ENCODE measurements at regions not wholly inside any gene's neighbourhood (a gene's known extent, or its start where the extent isn't known, plus 50 kb on each side); places are given as distances from the start of the nearest gene placed in this dataset.
"Not testable (repeated sequence)": the region's sequence is repeated elsewhere in the genome, so short reads cannot be mapped to it uniquely, and the experiment has no call there.

DNA sequence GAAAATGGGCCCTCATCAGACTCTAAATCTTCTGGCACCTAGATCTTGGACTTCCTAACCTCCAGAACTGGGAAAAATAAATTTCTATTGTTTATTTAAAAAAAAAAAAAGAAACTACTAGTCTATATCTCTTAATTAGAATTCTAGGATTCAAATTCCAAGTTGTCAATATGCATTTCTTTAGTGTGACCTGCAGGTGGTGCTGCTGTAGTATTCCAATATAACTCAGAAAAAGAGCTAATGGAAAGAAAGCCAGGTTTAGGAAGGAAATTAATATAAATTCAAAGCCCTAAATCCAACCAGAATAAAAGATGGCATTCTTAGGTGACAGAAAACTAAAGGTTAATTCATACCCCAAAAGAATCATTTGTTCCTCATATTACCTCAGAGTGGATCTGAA lies 80.0 kb upstream of the NALF2 start:
- Histone ChIP-seq H3K27ac (no peak overlapping the region), H3K27me3 (peaks cover 0 to 3% (median 0%) of the 10 kb centered on the region in 3 donors), H3K4me1 (no peaks in the 10 kb centered on the region), H3K36me3 (no peaks in the 10 kb centered on the region), H3K4me3 (no peak overlapping the region), H3K9me3 (no peaks in the 10 kb centered on the region)
- DNase-seq, result no peak
- TF ChIP-seq, protein P1, sequence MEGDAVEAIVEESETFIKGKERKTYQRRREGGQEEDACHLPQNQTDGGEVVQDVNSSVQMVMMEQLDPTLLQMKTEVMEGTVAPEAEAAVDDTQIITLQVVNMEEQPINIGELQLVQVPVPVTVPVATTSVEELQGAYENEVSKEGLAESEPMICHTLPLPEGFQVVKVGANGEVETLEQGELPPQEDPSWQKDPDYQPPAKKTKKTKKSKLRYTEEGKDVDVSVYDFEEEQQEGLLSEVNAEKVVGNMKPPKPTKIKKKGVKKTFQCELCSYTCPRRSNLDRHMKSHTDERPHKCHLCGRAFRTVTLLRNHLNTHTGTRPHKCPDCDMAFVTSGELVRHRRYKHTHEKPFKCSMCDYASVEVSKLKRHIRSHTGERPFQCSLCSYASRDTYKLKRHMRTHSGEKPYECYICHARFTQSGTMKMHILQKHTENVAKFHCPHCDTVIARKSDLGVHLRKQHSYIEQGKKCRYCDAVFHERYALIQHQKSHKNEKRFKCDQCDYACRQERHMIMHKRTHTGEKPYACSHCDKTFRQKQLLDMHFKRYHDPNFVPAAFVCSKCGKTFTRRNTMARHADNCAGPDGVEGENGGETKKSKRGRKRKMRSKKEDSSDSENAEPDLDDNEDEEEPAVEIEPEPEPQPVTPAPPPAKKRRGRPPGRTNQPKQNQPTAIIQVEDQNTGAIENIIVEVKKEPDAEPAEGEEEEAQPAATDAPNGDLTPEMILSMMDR (IDR thresholded peaks at IDR 0.05 in 4 of 5, conservative IDR thresholded peaks at IDR 0.05 in 1 of 5), result no peak
- no peak for TF ChIP-seq POLR2A (IDR thresholded peaks at IDR 0.05)
- in situ Hi-C loops (cut with MboI; ENCODE audit: low sequenced_read_pairs in 4 of 4) (no loop called here), intact Hi-C loops (cut with DNase I; ENCODE audit: low total_unique reads) (no loop called here)
- ATAC-seq, result no peak

DNA sequence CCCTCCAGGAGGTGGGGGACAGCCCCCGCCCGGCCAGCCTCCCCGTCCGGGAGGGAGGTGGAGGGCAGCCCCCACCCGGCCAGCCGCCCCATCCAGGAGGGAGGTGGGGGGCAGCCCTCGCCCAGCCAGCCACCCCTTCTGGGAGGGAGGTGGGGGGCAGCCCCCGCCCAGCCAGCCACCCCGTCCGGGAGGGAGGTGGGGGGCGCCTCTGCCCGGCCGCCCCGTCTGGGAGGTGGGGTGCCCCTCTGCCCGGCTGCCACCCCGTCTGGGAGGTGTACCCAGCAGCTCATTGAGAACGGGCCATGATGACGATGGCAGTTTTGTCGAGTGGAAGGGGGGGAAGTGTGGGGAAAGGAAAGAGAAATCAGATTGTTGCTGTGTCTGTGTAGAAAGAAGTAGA lies 81.9 kb upstream of the NALF2 start:
- H3K27me3 ChIP-seq; in situ Hi-C loops (cut with MboI; ENCODE audit: low sequenced_read_pairs in 4 of 4); ATAC-seq; H3K9me3 ChIP-seq; intact Hi-C loops (cut with DNase I; ENCODE audit: low total_unique reads); H3K36me3 ChIP-seq; DNase-seq; H3K27ac ChIP-seq; H3K4me1 ChIP-seq; H3K4me3 ChIP-seq: not testable (repeated sequence)

DNA sequence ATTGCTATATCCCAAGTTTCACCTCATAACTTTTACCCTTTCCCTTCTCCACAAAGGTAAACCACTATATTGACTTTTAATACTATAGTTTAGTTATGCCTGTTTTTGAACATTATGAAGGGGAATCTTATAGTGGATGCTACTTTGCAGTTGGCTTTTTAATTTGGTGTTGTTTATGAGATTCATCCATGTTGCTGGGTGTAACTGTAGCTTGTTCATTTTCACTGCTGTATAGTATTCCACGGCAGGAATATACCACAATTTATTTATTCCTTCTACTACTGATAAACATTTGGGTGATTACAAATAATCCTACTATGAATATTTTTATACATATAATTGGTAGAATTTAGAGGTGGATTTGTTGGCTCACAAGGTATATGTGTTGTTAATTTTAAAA lies 88.4 kb upstream of the NALF2 start:
- intact Hi-C loops (cut with DNase I; ENCODE audit: low total_unique reads), result no loop called here
- Histone ChIP-seq H3K27me3 (no peaks in the 10 kb centered on the region), H3K4me1 (no peaks in the 10 kb centered on the region), H3K36me3 (no peaks in the 10 kb centered on the region), H3K27ac (no peak overlapping the region), H3K9me3 (no peaks in the 10 kb centered on the region), H3K4me3 (no peak overlapping the region)
- ATAC-seq (no peak), DNase-seq (no peak)
- in situ Hi-C loops (cut with MboI; ENCODE audit: low sequenced_read_pairs in 4 of 4), result no loop called here
- no peak for TF ChIP-seq POLR2A (IDR thresholded peaks at IDR 0.05)
- TF ChIP-seq, protein P1 (IDR thresholded peaks at IDR 0.05 in 4 of 5, conservative IDR thresholded peaks at IDR 0.05 in 1 of 5), result no peak

DNA sequence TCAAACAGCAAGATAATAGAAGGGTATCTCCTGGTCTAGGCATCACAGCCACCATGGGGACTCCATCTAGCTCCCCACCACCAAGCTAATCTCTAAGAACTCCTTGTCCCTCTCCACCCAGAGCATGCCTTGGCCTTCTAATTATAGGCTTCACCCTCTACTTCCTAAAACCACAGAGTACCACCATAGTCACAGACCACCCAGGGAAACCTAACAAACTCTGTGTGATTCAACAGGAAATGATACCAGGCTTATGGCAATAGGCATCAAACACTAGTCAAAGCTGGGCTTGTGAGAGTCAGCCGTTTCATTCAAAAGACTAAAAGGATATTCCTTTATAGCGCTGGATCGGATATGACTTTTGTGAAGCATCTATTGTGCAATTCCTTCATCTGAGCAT lies 91.5 kb upstream of the NALF2 start:
- Histone ChIP-seq H3K27me3 (no peaks in the 10 kb centered on the region), H3K36me3 (no peaks in the 10 kb centered on the region), H3K9me3 (no peaks in the 10 kb centered on the region), H3K4me3 (no peak overlapping the region), H3K4me1 (no peaks in the 10 kb centered on the region), H3K27ac (no peak overlapping the region)
- intact Hi-C loops (cut with DNase I; ENCODE audit: low total_unique reads) (no loop called here), in situ Hi-C loops (cut with MboI; ENCODE audit: low sequenced_read_pairs in 4 of 4) (no loop called here)
- no peak for ATAC-seq
- DNase-seq, result no peak
- TF ChIP-seq, protein P1 (IDR thresholded peaks at IDR 0.05 in 4 of 5, conservative IDR thresholded peaks at IDR 0.05 in 1 of 5), result no peak
- no peak for TF ChIP-seq POLR2A (IDR thresholded peaks at IDR 0.05)

DNA sequence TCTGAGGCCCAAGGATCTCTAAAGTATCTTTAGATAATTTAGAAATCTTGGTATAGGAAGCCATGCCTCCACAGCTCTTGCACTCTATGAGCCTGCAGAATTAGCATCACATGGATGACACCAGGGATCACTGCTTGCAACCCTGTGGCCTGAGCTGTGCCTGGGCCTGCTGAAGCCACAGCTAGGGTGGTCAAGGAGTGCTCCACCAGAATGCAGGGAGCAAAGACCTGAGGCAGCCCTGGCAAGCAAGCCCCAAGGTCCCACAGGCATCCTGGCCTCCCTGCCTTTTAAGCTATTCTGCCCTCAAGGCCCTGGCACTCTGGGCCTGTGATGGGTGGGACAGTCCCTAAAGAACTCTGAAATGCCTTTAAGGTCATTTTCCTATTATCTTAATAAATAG lies 105.2 kb upstream of the NALF2 start:
- no peaks in the 10 kb centered on the region for H3K9me3 ChIP-seq
- DNase-seq, result no peak
- no peak overlapping the region for H3K27ac ChIP-seq
- in situ Hi-C loops (cut with MboI; ENCODE audit: low sequenced_read_pairs in 4 of 4), result no loop called here
- no peaks in the 10 kb centered on the region for H3K36me3 ChIP-seq
- H3K4me1 ChIP-seq, result no peaks in the 10 kb centered on the region
- TF ChIP-seq, protein P1 (IDR thresholded peaks at IDR 0.05 in 4 of 5, conservative IDR thresholded peaks at IDR 0.05 in 1 of 5), result no peak
- no peak for TF ChIP-seq POLR2A (IDR thresholded peaks at IDR 0.05)
- ATAC-seq, result no peak
- intact Hi-C loops (cut with DNase I; ENCODE audit: low total_unique reads), result no loop called here
- peaks cover 0 to 2% (median 0%) of the 10 kb centered on the region in 3 donors for H3K27me3 ChIP-seq
- no peak overlapping the region for H3K4me3 ChIP-seq

Data from gastrocnemius medialis (tissue), 4 donors.